T-helper 1 cell treated with Interleukin-12 subunit alpha and Interleukin-12 subunit beta and Interleukin-4 antibody, amounts not matched to agents 30 μg/mL and 1 μg/mL, for 36 hours (primary cell): ENCODE measurements at regions not wholly inside any gene's neighbourhood (a gene's known extent, or its start where the extent isn't known, plus 50 kb on each side); places are given as distances from the start of the nearest gene placed in this dataset.
"Not testable (repeated sequence)": the region's sequence is repeated elsewhere in the genome, so short reads cannot be mapped to it uniquely, and the experiment has no call there.

Experiments used
- H3K27ac Mint-ChIP-seq: one replicate; pipeline ENCODE4 v1.8.0; 2021; ENCODE audit warnings: mild to moderate bottlenecking, mixed read lengths
- H3K27me3 Mint-ChIP-seq: one replicate; pipeline ENCODE4 v1.8.0; 2021; ENCODE audit warnings: low read depth, mixed read lengths
- H3K36me3 Mint-ChIP-seq: one replicate; pipeline ENCODE4 v1.8.0; 2021; ENCODE audit warnings: low read depth, mixed read lengths
- H3K4me1 Mint-ChIP-seq: one replicate; pipeline ENCODE4 v1.8.0; 2021; ENCODE audit warnings: low read depth, mixed read lengths
- H3K4me3 Mint-ChIP-seq: one replicate; pipeline ENCODE4 v1.8.0; 2021; ENCODE audit warnings: mild to moderate bottlenecking, moderate library complexity, mixed read lengths
- H3K9me3 Mint-ChIP-seq: one replicate; pipeline ENCODE4 v1.8.0; 2021; ENCODE audit warnings: mixed read lengths

DNA sequence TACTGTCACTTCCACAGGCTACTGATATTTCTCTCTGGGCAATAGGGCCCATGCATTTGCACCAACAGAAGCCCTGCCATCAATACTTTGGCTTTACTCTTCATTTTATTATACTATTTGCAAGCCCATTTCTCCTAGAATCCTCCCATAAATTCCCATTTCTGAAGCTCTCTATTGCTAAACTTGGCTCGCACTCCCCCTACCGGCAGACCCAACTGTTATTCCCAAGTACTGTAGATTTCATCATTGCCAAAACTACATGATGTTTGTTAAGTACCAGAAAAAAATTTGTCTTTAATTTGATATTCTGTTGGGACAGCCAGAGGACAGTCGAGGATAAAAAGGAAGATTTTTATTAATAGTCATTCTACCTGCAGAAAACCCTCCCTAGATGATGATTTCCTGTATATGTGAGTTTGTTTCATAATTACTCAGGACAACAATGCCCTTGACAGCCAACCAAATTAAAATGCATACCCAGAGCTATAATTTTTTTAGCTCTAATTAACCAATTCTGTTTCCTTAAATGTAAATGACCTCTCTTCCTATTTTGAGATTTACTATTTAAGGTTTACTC, 298.6 kb downstream of the REEP3 start:
- Mint-ChIP-seq H3K27me3 (no peaks in the 10 kb centered on the region), H3K27ac (no peak overlapping the region), H3K9me3 (peaks cover 4% of the 10 kb centered on the region), H3K4me1 (no peaks in the 10 kb centered on the region), H3K4me3 (no peak overlapping the region), H3K36me3 (no peaks in the 10 kb centered on the region)

DNA sequence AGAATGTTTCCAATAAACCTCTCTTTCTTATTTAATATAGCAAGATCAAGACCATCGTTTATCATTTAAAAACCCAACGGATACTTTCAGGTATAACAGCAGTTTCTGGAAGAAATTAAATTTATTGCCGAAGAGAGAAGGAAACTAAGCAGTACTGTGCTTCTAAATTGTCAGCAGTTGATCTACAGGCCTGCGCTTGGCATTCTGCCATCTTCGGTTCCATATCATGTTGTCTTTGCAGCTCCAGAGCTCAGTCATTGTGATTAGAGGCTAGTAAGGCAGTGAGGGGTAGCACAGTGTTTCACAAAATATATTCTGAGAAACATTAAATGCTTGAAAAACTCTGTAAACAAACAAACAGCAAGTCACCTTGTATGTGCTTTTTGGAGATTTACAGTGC, 301.3 kb downstream of the REEP3 start:
- no peak overlapping the region for H3K4me3 Mint-ChIP-seq
- no peaks in the 10 kb centered on the region for H3K4me1 Mint-ChIP-seq
- H3K27me3 Mint-ChIP-seq = no peaks in the 10 kb centered on the region

DNA sequence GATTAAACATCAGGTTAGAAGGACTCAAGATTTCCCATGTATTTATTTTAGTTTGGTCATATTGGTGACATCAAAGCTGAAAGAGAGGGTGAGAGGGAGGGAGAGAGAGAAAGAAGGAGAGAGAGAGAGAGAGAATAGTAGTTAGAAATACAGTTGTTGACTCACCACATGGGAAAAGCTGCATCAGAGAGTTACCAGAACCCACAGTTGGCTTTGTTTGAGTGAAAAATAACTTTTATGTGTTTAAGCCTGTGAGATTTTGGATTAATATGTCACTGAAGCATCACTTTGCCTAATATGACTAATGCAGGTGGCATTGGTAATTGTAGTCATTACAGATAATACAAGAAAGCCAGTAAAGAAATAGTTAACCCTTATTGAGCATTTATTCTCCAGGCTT, 303.9 kb downstream of the REEP3 start:
- Mint-ChIP-seq H3K27me3 (no peaks in the 10 kb centered on the region), H3K4me1 (no peaks in the 10 kb centered on the region), H3K9me3 (no peaks in the 10 kb centered on the region), H3K27ac (no peak overlapping the region), H3K36me3 (no peaks in the 10 kb centered on the region), H3K4me3 (no peak overlapping the region)

More for the DNA sequence above, 301.3 kb downstream of the REEP3 start:
- H3K27ac Mint-ChIP-seq = no peak overlapping the region
- H3K9me3 Mint-ChIP-seq = no peaks in the 10 kb centered on the region
- H3K36me3 Mint-ChIP-seq = no peaks in the 10 kb centered on the region

DNA sequence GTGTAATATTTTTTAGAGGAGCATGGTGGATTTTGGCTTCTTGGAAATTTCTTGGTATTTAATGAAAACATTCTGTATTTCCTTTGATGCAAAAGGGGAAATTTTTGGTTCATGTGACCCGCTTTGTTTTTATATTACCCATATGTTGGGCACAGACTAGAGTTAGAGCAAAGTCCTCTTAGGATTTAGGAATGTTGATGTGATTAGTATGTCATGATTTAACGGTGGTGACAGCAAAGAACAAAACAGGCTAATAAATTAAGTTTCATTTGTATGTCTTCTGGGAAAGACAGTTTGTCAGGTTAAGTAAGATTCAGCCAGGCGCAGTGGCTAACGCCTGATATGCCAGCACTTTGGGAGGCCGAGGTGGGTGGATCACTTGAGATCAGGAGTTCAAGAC, 304.6 kb downstream of the REEP3 start:
- no peaks in the 10 kb centered on the region for H3K27me3 Mint-ChIP-seq
- H3K4me1 Mint-ChIP-seq = no peaks in the 10 kb centered on the region
- H3K36me3 Mint-ChIP-seq = no peaks in the 10 kb centered on the region
- H3K27ac Mint-ChIP-seq = no peak overlapping the region
- no peaks in the 10 kb centered on the region for H3K9me3 Mint-ChIP-seq
- no peak overlapping the region for H3K4me3 Mint-ChIP-seq

DNA sequence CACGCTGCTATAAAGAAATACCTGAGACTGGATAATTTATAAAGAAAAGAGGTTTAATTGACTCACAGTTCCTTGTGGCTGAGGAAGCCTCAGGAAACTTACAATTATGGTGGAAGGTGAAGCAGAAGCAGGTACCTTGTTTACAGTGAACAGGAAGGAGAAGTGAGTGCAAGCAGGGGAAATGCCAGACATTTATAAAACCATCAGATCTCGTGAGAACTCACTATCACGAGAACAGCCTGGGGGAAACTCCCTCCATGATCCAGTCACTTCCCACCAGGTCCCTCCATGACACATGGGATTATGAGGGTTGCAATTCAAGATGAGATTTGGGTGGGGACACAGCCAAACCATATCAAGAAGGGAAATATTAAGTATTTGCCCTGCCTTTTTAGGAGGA, 305.8 kb downstream of the REEP3 start:
- H3K9me3 Mint-ChIP-seq, H3K4me1 Mint-ChIP-seq, H3K36me3 Mint-ChIP-seq, H3K27me3 Mint-ChIP-seq, H3K4me3 Mint-ChIP-seq, H3K27ac Mint-ChIP-seq: not testable (repeated sequence)

DNA sequence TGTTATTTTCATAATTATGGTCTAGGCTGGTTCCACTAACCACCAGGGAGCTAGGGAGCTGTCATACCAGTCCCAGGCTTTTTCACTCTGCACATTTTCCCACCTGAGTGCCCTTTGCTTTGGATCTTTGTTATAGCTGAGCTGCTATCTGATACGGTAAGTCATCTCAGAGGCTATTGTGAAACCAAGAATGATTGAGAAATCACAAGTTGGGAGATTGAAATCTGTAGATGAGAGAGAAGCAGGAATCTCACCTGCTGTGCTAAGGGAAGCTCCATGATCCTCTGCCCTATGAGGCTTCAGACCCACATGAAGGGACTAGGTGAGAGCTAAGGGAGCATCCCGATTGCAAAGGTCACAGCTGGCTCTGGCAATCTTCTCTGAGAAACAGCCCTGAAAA, 307.8 kb downstream of the REEP3 start:
- Mint-ChIP-seq H3K27me3 (no peaks in the 10 kb centered on the region), H3K4me1 (no peaks in the 10 kb centered on the region), H3K9me3 (no peaks in the 10 kb centered on the region), H3K4me3 (no peak overlapping the region), H3K36me3 (no peaks in the 10 kb centered on the region), H3K27ac (no peak overlapping the region)

DNA sequence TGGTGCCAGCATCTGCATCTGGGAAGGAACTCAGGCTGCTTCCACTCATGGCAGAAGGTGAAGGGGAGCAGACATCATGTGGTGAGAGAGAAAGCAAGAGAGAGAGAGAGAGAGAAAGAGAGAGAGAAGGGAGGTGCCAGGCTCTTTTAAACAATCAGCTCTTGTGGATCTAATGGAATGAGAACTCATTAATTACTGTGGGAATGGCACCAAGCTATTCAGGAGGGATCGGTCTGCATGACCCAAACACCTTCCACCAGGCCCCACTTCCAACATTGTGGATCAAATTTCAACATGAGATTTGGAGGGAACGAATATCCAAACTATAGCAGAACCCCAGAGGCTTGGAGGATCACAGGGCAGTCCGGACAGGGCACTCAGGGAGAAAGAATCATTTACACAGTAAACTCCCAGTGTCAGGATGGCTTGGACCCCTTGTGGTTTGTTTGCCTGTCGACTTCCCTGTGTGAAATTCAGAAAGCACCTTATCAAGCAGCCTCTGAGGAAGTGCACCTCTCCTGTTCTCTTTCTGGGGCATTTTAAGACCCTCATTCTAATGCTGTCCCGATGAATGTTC, 308.5 kb downstream of the REEP3 start:
- Mint-ChIP-seq H3K9me3 (no peaks in the 10 kb centered on the region), H3K27me3 (no peaks in the 10 kb centered on the region), H3K36me3 (no peaks in the 10 kb centered on the region), H3K4me3 (no peak overlapping the region), H3K27ac (no peak overlapping the region), H3K4me1 (no peaks in the 10 kb centered on the region)

DNA sequence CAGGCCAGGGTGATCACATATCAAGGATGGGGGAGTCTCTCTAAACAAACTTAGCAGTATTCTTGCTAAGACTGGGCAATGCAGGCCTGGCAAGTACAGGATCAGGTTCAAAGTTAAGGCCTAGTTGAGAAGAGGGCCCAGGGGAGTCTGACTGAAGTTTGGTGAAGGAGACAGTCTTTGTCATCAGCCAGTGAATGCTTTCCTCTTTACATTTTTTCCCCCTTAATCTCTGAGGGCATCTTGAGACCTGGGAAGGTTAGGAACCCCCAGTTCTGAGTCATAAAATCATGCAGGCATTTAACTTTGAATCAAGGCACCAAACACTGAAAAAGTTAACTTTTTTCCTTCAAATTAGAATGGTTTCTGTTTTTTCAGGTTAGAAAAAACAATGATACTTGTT, 311.5 kb downstream of the REEP3 start:
- H3K4me1 Mint-ChIP-seq = no peaks in the 10 kb centered on the region
- no peak overlapping the region for H3K27ac Mint-ChIP-seq
- H3K27me3 Mint-ChIP-seq = no peaks in the 10 kb centered on the region
- no peaks in the 10 kb centered on the region for H3K36me3 Mint-ChIP-seq
- H3K9me3 Mint-ChIP-seq = no peaks in the 10 kb centered on the region
- no peak overlapping the region for H3K4me3 Mint-ChIP-seq

DNA sequence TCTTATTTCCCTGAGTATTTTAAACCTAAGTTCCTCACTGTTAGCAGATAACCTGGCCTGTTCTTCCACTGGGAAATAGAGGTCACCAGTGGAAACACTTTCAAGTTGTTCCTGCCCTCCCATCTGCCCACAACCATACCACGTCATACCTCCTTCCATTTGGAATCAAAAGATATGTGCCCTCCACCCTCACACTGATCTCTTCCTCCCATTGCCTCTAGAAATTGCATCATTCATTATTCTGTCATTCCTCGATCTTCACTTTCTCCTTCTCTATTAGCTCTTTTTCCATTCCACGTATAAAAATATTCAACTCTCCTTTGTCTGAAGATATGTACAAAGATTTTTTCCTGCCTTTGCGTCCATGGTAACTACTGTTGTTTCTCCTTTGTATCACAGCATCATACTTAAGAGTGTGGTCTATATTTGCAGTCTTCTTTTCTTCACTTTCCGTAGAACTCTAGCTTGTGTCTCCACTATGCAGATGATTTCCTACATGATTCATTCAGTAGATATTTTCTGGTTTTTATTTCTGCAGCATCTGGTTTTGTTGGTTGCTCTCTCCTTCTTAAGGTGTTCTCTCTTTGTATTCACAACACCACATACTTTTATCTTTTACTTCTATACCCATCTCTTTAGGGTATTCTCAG, 312.3 kb downstream of the REEP3 start:
- Mint-ChIP-seq H3K4me3 (no peak overlapping the region), H3K9me3 (no peaks in the 10 kb centered on the region), H3K27me3 (no peaks in the 10 kb centered on the region), H3K27ac (no peak overlapping the region), H3K36me3 (no peaks in the 10 kb centered on the region), H3K4me1 (no peaks in the 10 kb centered on the region)

DNA sequence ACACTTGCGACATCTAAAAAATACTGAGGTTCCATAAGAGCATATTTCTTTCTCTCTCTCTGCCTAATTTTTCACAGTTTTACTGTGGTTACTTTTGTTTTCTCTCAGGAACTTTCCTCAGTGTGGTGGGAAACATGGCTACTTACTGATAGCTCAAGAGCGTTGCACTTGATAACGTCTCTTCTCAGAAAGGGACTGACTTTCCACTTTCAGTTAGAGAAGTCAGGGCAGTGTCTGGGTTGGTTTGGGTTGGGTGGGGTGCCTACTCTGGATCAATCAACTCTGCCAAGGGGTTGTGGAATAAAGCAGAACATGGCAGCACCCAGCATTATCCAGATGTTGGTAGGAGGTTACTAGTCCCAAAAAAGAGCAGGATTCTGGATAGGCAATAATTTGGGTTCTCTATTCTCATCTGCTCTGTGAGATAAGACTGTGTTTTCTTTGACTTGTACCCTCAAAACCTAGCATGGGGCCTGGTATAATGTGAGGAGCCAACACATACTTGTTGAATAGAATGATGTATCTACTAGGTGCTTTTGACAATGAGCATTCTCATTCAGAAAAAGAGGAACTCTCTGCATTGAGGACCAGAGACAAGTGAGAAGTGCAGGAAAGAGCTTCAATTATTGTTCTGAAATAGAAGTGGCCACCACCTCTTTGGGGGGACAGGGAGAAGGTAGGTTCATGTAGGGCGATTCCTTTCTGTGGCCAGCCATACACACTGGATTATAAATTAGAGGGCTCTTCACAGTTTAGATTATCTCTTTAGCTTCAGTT, 315.7 kb downstream of the REEP3 start:
- Mint-ChIP-seq H3K27me3 (no peaks in the 10 kb centered on the region), H3K36me3 (no peaks in the 10 kb centered on the region), H3K4me1 (no peaks in the 10 kb centered on the region), H3K9me3 (no peaks in the 10 kb centered on the region), H3K4me3 (no peak overlapping the region), H3K27ac (no peak overlapping the region)

DNA sequence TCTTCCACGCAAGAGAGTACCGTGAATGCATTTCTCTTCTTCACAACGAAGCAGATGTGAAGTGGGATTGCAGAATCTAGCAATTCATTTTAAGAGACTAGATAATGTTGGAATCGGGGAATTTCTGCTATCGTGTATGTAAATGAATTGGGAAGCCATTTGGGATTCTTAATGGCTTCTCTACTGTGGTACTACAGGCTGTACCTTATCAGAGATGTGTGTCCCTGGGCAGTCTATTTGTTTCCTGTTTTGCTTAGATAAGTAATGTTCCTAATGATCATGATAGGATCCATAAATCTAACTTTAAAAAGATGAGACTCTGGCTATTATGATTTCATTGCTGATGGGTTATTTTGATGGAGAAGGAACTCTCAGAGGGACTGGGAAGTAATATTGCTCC, 320.6 kb downstream of the REEP3 start:
- H3K27me3 Mint-ChIP-seq = no peaks in the 10 kb centered on the region
- no peaks in the 10 kb centered on the region for H3K9me3 Mint-ChIP-seq
- no peaks in the 10 kb centered on the region for H3K36me3 Mint-ChIP-seq
- no peak overlapping the region for H3K27ac Mint-ChIP-seq
- H3K4me3 Mint-ChIP-seq = no peak overlapping the region
- no peaks in the 10 kb centered on the region for H3K4me1 Mint-ChIP-seq

DNA sequence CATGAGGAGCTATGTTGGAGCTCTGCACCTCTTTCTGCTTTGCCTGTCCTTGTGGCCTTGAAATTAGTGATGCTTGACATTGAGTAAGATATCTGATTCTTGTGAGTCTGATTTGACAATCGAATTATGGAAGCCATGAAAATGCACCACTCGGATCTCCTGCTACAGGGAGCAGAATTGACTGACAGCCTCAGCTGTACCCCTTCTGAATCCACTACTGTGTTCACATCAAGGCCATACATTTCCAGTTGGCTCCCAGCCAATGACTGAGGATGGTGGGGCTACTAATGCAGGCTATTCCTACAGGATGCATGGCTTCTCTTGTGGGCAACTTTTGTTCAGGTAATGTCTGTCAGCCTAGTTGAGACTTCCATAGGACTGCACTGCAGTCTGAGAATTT, 321.9 kb downstream of the REEP3 start:
- H3K9me3 Mint-ChIP-seq = no peaks in the 10 kb centered on the region
- H3K4me1 Mint-ChIP-seq = no peaks in the 10 kb centered on the region
- H3K36me3 Mint-ChIP-seq = no peaks in the 10 kb centered on the region
- no peak overlapping the region for H3K27ac Mint-ChIP-seq
- H3K4me3 Mint-ChIP-seq = no peak overlapping the region
- no peaks in the 10 kb centered on the region for H3K27me3 Mint-ChIP-seq

DNA sequence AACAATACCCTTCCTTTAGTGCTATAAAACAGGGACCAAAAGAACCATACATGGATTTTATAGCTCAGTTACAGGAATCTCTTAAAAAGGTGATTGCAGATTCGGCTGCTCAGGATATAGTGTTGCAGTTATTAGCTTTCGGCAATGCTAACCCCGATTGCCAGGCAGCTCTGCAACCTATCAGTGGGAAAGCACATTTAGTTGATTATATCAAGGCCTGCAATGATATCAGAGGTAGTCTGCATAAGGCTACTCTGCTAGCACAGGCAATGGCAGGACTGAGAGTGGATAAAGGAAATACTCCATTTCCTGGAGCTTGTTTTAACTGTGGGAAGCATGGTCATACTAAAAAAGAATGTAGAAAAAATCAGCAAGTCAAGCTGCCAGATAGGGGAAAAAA, 327.7 kb downstream of the REEP3 start:
- H3K4me1 Mint-ChIP-seq, H3K27me3 Mint-ChIP-seq, H3K27ac Mint-ChIP-seq: not testable (repeated sequence)

DNA sequence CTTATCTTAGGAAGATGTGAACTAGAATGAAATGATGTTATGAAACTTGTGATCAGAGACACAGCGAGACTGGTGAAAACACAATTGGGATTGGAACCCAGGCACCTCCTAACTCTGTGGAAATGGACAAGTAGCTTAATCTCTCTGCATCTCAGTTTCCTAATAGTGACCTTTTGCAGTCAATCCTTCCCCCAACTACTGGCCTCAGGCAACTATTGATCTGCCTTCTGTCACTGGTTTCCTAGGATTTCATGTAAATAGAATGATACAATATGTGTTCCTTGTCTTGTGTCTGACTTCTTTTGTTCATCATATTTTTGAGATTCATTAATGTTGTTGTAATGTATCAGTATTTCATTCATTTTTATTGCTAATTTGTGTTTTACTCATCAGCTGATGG, 341.7 kb downstream of the REEP3 start:
- no peaks in the 10 kb centered on the region for H3K36me3 Mint-ChIP-seq
- peaks cover 24% of the 10 kb centered on the region for H3K27me3 Mint-ChIP-seq
- no peak overlapping the region for H3K4me3 Mint-ChIP-seq
- H3K27ac Mint-ChIP-seq = no peak overlapping the region
- H3K9me3 Mint-ChIP-seq = peaks cover 13% of the 10 kb centered on the region
- H3K4me1 Mint-ChIP-seq = peaks cover 9% of the 10 kb centered on the region

More for the DNA sequence above, 327.7 kb downstream of the REEP3 start:
- H3K9me3 Mint-ChIP-seq, H3K4me3 Mint-ChIP-seq, H3K36me3 Mint-ChIP-seq: not testable (repeated sequence)

DNA sequence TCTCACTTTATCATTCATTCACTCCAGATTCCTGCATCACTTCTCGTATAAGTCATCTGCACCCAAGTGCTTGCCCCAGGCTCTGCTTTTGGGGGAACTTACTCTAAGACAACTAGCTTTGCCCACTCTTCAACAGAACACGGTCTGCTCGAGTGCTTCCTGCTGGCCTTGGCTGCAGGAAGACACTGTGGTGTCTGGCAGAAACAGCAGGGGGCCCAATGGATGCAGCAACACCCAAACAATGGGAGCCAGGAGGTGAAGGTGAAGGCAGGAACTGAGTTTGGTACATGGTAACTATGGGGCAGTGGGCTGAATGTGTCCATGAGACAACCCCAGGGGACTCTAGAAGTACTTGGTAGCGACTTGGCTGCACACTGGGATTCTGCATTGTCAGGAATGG, 344.0 kb downstream of the REEP3 start:
- Mint-ChIP-seq H3K36me3 (no peaks in the 10 kb centered on the region), H3K4me1 (peaks cover 9% of the 10 kb centered on the region), H3K27me3 (peaks cover 24% of the 10 kb centered on the region), H3K9me3 (peaks cover under 1% of the 10 kb centered on the region), H3K27ac (no peak overlapping the region), H3K4me3 (no peak overlapping the region)
